GM21825 (cell line): ENCODE measurements at regions not wholly inside any gene's neighbourhood (a gene's known extent, or its start where the extent isn't known, plus 50 kb on each side); places are given as distances from the start of the nearest gene placed in this dataset.
"Not testable (repeated sequence)": the region's sequence is repeated elsewhere in the genome, so short reads cannot be mapped to it uniquely, and the experiment has no call there.

Source experiments
- ATAC-seq: cut with Tn5 transposase; IDR thresholded peaks from one replicate; pipeline ENCODE4 v1.9.1; 2021; ENCODE audit warnings: mild to moderate bottlenecking, moderate library complexity; ENCODE audit not compliant: unreplicated experiment

GRCh38 chr13:38160131-38160530 is 189.5 kb upstream of the UFM1 start:
- no peak for ATAC-seq

GRCh38 chr13:38159710-38160109 is 189.9 kb upstream of the UFM1 start:
- no peak for ATAC-seq

- ATAC-seq: no peak
These were observed 202.6 kb upstream of the UFM1 start for GRCh38 chr13:38147050-38147449.

GRCh38 chr13:38141792-38142191 is 207.9 kb upstream of the UFM1 start:
- no peak for ATAC-seq

GRCh38 chr13:38135592-38135991 is 214.1 kb upstream of the UFM1 start:
- no peak for ATAC-seq

GRCh38 chr13:38121267-38121666 is 228.4 kb upstream of the UFM1 start:
- ATAC-seq: no peak

- ATAC-seq: no peak
These were observed 234.3 kb upstream of the TRPC4 start for GRCh38 chr13:38103851-38104250.

GRCh38 chr13:38099751-38100150 is 230.2 kb upstream of the TRPC4 start:
- ATAC-seq: no peak

- ATAC-seq: no peak
These were observed 223.9 kb upstream of the TRPC4 start for GRCh38 chr13:38093425-38093824.

- ATAC-seq: no peak
These were observed 221.3 kb upstream of the TRPC4 start for GRCh38 chr13:38090913-38091312.

- no peak for ATAC-seq
These were observed 217.1 kb upstream of the TRPC4 start for GRCh38 chr13:38086721-38087120.

- no peak for ATAC-seq
These were observed 216.4 kb upstream of the TRPC4 start for GRCh38 chr13:38086013-38086412.

GRCh38 chr13:38073931-38074330 is 204.4 kb upstream of the TRPC4 start:
- ATAC-seq: no peak

- no peak for ATAC-seq
These were observed 203.1 kb upstream of the TRPC4 start for GRCh38 chr13:38072696-38073095.

GRCh38 chr13:38071340-38071739 is 201.8 kb upstream of the TRPC4 start:
- ATAC-seq: not testable (repeated sequence)

GRCh38 chr13:38053896-38054295 is 184.3 kb upstream of the TRPC4 start:
- no peak for ATAC-seq

- no peak for ATAC-seq
These were observed 176.4 kb upstream of the TRPC4 start for GRCh38 chr13:38046049-38046376.

GRCh38 chr13:38045278-38046048 is 175.9 kb upstream of the TRPC4 start:
- no peak for ATAC-seq

- ATAC-seq: no peak
These were observed 174.5 kb upstream of the TRPC4 start for GRCh38 chr13:38044067-38044466.

GRCh38 chr13:38042771-38043170 is 173.2 kb upstream of the TRPC4 start:
- ATAC-seq: no peak

GRCh38 chr13:38024431-38024830 is 154.9 kb upstream of the TRPC4 start:
- no peak for ATAC-seq

- ATAC-seq: no peak
These were observed 147.7 kb upstream of the TRPC4 start for GRCh38 chr13:38017320-38017719.

- no peak for ATAC-seq
These were observed 144.1 kb upstream of the TRPC4 start for GRCh38 chr13:38013676-38014075.
